COLO829 (cell line): ENCODE measurements at regions not wholly inside any gene's neighbourhood (a gene's known extent, or its start where the extent isn't known, plus 50 kb on each side); places are given as distances from the start of the nearest gene placed in this dataset.
"Not testable (repeated sequence)": the region's sequence is repeated elsewhere in the genome, so short reads cannot be mapped to it uniquely, and the experiment has no call there.

Experiments used
- DNase-seq: peaks from one replicate; pipeline ENCODE4 v3.0.0; 2012; ENCODE audit warnings: low spot score

DNA sequence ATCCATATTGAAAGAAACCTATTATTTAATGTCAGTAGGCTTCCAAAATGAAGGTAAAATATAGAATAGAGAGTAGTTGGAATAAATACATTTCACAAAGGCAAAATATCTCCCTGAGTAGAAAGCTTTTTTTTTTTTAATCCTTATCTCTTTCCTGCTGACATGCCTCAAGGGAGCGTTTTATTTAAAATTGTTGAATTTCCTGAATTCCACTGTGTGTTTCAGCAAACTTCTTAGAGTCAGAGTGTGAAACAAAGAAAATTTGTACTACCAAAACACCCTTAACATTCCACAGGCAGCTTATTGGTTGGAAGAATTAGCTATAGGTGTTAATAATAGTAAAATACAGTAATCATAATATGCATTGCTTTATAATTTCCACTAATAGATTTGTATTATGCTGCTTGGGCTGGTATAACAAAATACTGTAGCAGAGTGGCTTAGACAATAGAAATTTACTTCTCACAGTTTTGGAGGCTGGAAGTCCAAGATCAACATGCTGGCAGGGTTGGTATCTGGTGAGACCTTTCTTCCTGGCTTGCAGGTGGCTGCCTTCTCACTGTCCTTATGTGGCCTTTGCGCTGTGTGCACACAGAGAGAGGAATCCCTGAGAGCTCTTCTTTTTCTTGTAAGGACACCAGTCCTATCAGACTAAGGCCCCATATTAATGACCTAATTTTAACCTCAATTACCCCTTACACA is 468.4 kb upstream of the C1orf87 start:
- no peak for DNase-seq

DNA sequence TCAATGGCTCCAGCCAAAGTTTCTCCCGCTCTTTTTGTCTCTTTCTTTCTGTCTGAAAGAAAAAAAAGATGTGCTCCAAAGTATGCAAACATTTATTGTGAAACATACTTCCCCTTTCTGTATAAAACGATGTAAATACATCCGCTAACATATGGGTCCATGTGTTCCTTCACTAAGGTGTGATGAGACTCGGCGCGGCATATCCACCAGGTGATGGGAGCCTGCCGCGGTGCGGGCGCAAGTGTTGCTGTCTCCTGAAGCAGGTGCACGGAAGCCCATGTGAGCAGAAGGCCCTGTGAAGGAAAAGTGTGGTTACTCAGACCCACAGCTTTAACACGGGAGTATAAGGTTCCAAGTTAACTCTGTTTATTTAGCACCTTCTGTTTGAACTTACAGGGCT is 466.6 kb upstream of the C1orf87 start:
- no peak for DNase-seq

DNA sequence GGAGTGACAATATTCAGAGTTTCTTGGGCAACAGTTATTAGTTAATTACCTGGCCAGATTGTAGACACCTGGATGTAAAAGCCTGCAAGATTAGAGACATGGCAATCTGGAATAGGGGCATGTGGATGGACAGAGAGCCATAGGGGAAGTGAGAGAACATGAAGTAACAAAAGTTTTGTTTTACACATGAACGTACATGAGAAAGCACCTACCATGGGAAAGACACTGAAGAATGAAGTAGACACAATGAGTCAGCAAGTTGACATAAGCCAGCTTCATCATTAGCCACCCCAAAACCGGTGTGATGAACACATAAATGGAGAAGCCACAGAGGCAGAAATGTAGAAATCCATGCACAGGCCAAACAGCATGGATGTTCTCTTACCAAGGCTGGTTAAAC is 462.1 kb upstream of the C1orf87 start:
- DNase-seq: no peak

- no peak for DNase-seq
These were observed 454.0 kb upstream of the C1orf87 start for GRCh38 chr1:60527567-60527966.

- DNase-seq: no peak
These were observed 443.4 kb upstream of the C1orf87 start for GRCh38 chr1:60516996-60517395.

GRCh38 chr1:60510162-60510561 is 436.6 kb upstream of the C1orf87 start:
- DNase-seq: no peak

DNA sequence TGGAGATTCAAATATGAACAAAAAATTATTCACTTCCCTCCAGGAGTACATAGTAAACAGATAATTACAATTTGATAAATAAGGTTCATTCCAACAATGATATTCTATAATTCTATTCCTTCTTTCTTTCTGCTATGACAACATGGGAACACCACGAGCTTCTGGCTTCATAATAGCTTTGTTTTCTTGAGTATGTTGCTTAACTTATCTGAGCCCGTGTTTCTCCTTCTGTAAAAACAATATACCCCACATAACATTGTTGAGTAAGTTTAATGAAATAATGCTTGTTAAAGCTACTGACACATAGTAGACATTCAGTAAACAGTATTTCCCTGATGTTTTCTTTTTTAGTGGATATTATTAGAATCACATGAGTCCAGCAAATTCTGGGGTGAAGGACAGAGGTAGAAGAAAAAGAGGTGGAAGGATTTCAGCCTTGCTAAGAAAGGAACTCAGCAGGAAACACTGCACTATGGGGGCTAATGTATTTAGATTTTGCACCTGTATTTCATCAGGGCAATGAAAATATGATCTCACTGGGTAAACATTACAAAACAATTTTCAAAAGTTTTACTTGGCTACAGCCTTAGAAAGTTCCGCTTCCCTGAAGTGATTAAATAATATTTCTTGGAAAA is 430.8 kb upstream of the C1orf87 start:
- no peak for DNase-seq

DNA sequence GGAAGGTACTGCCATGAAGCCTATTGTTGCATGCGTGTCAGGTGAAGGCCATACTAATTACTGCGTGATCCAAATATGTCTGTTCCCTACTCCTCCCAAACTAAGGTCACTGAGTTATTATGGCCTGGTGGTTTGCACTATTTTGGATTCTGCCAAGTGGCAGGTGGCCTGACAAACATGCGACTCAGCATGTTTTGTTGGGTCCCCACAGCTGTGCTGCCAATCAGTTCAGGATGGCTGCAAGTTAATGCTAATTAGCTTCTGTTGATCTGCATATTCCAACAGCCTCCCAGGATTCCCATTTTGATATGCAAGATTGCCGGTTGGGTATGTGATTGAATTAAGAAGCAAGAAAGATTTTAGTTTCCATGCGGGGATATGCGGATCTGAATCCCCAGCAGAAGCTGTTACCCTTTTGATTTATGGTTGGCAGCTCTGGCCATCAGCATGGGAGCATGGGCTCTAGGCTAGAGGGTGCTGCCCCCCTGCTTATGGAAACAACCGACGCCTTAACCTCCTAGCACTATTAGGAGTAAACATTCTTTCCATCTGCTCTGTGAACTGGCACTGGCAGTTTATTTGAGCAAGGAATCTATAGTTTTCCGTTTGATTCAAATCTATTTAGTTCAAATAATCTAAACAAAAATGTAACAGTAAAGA is 429.8 kb upstream of the C1orf87 start:
- DNase-seq: no peak

- no peak for DNase-seq
These were observed 428.9 kb upstream of the C1orf87 start for GRCh38 chr1:60502506-60502905.

DNA sequence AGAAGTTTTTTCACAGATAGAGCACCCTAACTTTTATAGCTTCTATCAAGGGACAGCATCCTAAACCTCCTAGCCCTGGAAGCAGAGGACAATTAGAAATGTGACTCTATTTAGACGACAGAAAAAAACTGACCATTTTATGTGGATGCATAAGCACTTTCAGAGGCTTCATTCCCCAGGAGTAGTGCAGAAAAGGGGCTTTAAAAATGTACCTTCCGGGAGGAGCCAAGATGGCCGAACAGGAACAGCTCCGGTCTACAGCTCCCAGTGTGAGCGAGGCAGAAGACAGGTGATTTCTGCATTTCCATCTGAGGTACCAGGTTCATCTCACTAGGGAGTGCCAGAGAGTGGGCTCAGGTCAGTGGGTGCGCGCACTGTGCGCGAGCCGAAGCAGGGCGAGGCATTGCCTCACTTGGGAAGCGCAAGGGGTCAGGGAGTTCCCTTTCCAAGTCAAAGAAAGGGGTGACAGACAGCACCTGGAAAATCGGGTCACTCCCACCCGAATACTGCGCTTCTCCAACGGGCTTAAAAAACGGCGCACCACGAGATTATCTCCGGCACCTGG is 416.4 kb upstream of the C1orf87 start:
- DNase-seq: not testable (repeated sequence)

GRCh38 chr1:60488847-60489246 is 415.3 kb upstream of the C1orf87 start:
- DNase-seq: no peak

DNA sequence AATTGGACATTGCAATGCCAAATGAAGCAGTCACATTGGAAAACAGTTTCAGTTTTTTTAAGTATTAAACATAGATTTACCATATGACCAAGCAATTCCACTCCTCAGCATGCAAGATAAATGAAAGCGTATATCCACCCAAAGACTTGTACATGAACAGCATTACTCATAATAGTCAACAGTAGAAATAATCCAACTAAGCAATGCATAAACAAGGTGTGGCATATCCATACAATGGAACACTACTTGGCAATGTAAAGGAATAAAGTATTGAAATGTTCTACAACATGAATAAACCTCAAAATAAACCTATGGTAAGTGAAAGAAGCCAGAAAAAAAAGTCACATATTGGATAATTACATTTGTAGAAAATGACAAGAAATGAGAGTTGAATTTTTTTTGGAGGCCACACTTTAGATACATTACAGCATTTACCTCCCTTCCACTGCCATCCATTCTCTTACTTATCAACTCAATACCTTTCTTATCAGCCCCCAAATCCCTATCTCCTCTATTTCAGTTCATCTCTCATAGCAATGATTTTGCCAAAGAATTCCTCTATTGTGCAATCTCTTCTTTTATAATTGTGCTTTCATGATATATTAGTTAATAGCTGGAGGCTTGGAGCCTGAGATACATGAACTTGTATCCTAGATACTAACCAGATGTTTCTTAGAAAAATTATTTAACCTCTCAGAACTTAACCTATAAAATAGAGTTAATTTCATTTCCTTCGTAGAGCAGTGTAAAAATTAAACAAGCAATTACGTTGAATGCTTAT is 414.2 kb upstream of the C1orf87 start:
- no peak for DNase-seq

GRCh38 chr1:60483509-60483908 is 409.9 kb upstream of the C1orf87 start:
- no peak for DNase-seq

DNA sequence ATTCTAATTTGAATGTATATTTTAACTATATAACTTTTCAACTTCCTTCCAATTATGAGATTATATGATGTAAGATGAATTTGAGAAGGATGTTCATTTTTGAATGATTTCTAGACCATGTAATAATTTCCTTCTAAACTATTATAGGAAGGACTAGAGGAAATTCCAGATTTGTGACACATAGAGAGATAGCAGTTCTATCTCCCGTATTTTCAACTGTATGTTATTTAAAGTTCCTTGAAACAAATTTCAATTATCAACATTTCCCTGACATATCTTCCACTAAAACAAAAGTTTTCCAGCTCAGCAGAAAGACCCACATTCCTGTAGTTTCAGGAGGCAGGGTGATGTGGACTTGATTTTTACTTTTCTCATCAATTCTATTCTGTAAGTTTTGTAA is 396.7 kb upstream of the C1orf87 start:
- no peak for DNase-seq

- DNase-seq: peak; percentile 50
These were observed 390.2 kb upstream of the C1orf87 start for GRCh38 chr1:60463786-60464185.

DNA sequence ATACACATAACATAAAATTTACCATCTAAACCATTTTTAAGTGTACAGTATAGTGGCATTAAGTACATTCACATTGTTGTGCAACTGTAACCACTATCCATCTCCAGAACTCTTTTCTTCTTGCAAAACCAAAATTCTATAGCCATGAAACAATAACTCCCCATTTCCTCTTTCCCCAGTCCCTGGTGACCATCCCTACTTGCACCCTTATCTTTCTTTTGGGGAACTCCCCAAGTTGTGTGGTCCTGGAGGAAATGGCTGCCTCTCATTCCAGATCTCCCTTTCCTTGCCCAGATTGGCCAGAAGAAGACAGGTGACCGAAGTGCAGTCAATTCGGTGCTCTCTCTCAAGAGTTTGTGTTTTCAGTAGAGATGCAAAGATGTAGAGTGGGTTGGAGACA is 389.6 kb upstream of the C1orf87 start:
- no peak for DNase-seq

- DNase-seq: no peak
These were observed 388.5 kb upstream of the C1orf87 start for GRCh38 chr1:60461925-60462595.

- no peak for DNase-seq
These were observed 384.5 kb upstream of the C1orf87 start for GRCh38 chr1:60458111-60458510.

DNA sequence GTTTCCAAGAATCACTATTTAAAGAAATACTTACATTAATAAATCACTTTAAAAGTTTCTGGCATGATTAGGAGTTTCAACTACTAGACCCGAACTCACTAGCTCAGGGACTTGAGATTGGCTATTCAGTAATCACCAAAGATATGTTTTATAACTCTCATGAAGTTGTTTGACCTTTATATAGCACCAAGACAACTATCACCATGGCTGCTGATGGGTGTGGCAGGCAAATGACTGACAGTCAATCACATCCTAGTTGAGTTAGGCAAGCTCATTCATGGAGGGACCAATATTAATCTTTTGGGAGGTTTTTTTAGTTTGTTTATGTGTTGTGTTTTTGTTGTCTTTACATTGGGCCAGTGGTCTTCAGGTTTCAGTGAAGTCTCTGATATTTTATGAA is 376.3 kb upstream of the C1orf87 start:
- no peak for DNase-seq

DNA sequence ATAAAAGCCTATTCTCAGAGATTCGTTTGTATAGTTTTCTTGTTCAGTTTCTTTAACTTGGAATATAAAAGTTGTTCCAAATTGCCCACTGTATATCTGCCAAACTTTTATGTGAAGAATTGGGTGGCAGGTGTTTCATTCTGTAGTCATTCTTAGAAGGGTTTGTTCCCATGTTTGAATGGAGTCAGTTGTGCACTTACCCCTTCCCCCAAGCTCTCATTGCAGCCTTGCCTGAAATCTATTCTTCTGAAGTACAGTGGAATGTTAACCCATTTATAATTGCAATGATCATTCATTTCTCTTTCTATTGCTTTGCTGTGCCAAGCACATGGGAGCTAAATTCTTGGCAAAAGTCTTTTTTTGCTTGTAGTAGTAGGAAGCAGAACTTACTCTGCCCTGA is 375.3 kb upstream of the C1orf87 start:
- DNase-seq: no peak

GRCh38 chr1:60444680-60445079 is 371.1 kb upstream of the C1orf87 start:
- no peak for DNase-seq

DNA sequence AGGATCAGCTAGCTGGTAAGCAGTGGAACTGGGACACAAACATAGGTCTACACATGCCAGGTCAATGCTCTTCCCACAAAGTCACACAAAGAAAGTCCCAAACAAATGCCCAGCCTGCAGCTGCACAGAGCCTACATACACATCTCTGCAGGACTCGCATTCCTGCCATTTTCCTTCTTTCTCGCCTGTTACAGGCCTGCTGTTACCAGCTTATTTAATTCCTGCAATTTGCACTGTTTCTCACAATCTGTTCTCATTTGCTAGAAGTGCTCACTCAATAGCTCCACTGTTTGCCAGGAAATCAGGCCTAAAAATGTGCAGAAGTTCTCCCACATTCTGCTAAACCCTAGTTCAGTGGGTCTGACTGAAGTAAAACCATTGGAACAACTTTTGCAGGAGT is 362.6 kb upstream of the C1orf87 start:
- no peak for DNase-seq
